AG10803 (cell line): ENCODE measurements at regions not wholly inside any gene's neighbourhood (a gene's known extent, or its start where the extent isn't known, plus 50 kb on each side); places are given as distances from the start of the nearest gene placed in this dataset.

Experiments used
- DNase-seq: peaks from one replicate; pipeline ENCODE4 v3.0.0; 2010; ENCODE audit warnings: low read depth
- H3K4me3 ChIP-seq: 2 replicates; pipeline ENCODE4 v1.5.1; 2011; ENCODE audit warnings: mild to moderate bottlenecking, low read length, control low read depth
- CTCF ChIP-seq: conservative IDR thresholded peaks from 2 replicates; pipeline ENCODE4 v1.5.1; 2011; ENCODE audit warnings: mild to moderate bottlenecking, low read length, control low read depth, inconsistent platforms

- H3K4me3 ChIP-seq, result no peak overlapping the region
- DNase-seq, result no peak
- TF ChIP-seq CTCF, result no peak
Observed at GRCh38 chr1:30489737-30490389, 233.5 kb downstream of the MATN1 start.

GRCh38 chr1:30488324-30488913 is 235.0 kb downstream of the MATN1 start:
- DNase-seq, result no peak
- TF ChIP-seq CTCF, result no peak
- H3K4me3 ChIP-seq, result no peak overlapping the region

- DNase-seq, result no peak
- no peak overlapping the region for H3K4me3 ChIP-seq
- no peak for TF ChIP-seq CTCF
Observed at GRCh38 chr1:30487042-30487441, 236.3 kb downstream of the MATN1 start.

GRCh38 chr1:30485072-30485471 is 238.3 kb downstream of the MATN1 start:
- H3K4me3 ChIP-seq, result no peak overlapping the region
- DNase-seq, result no peak
- TF ChIP-seq CTCF, result no peak

GRCh38 chr1:30484668-30485067 is 238.7 kb downstream of the MATN1 start:
- no peak for TF ChIP-seq CTCF
- no peak for DNase-seq
- H3K4me3 ChIP-seq, result no peak overlapping the region

GRCh38 chr1:30479575-30479974 is 243.8 kb downstream of the MATN1 start:
- H3K4me3 ChIP-seq, result no peak overlapping the region
- TF ChIP-seq CTCF, result no peak
- DNase-seq, result no peak
